ENCODE measurements at regions not wholly inside any gene's neighbourhood (a gene's known extent, or its start where the extent isn't known, plus 50 kb on each side); places are given as distances from the start of the nearest gene placed in this dataset.

- peaks cover 0 to under 1% (median 0%) of the 10 kb centered on the region in 9 donors for H3K27me3 ChIP-seq
- WGBS, 4 donors: 62 to 74% (median 70%) methylated on average over 6 of the region's 6 CpGs
- no peak overlapping the region for H3K4me3 ChIP-seq
- no peak for DNase-seq
- H3K36me3 ChIP-seq: no peaks in the 10 kb centered on the region
- intact Hi-C loops (cut with DNase I): no loop called here
- H3K27ac ChIP-seq: no peak overlapping the region
- TF ChIP-seq POLR2A (IDR thresholded peaks at IDR 0.05): no peak
- TF ChIP-seq CTCF (IDR thresholded peaks at IDR 0.05): no peak
- no peak for ATAC-seq
- no peaks in the 10 kb centered on the region for H3K4me1 ChIP-seq
- peaks cover 0 to 11% (median 0%) of the 10 kb centered on the region in 12 donors for H3K9me3 ChIP-seq
Observed at GRCh38 chr12:118827606-118828005, 153.7 kb upstream of the SRRM4 start.

GRCh38 chr12:118830296-118830695, 151.0 kb upstream of the SRRM4 start:
- H3K27ac ChIP-seq: no peak overlapping the region
- peaks cover 0 to 11% (median 0%) of the 10 kb centered on the region in 12 donors for H3K9me3 ChIP-seq
- H3K27me3 ChIP-seq: no peaks in the 10 kb centered on the region
- intact Hi-C loops (cut with DNase I): no loop called here
- no peaks in the 10 kb centered on the region for H3K4me1 ChIP-seq
- TF ChIP-seq CTCF (IDR thresholded peaks at IDR 0.05) (no peak), POLR2A (IDR thresholded peaks at IDR 0.05) (no peak)
- H3K36me3 ChIP-seq: no peaks in the 10 kb centered on the region
- ATAC-seq (no peak), DNase-seq (no peak)
- no peak overlapping the region for H3K4me3 ChIP-seq
- 87 to 100% (median 94%) methylated on average over 1 of the region's 1 CpG for WGBS, 4 donors

GRCh38 chr12:118835926-118836325, 145.4 kb upstream of the SRRM4 start:
- TF ChIP-seq CTCF (IDR thresholded peaks at IDR 0.05) (no peak), POLR2A (IDR thresholded peaks at IDR 0.05) (no peak)
- Histone ChIP-seq H3K4me1 (no peaks in the 10 kb centered on the region), H3K27ac (no peak overlapping the region), H3K4me3 (no peak overlapping the region), H3K27me3 (no peaks in the 10 kb centered on the region), H3K36me3 (no peaks in the 10 kb centered on the region), H3K9me3 (no peaks in the 10 kb centered on the region)
- ATAC-seq: no peak
- WGBS, 4 donors: 67 to 79% (median 72%) methylated on average over 1 of the region's 1 CpG
- DNase-seq: no peak
- intact Hi-C loops (cut with DNase I): no loop called here

GRCh38 chr12:118840399-118840798, 140.9 kb upstream of the SRRM4 start:
- DNase-seq (no peak), ATAC-seq (no peak)
- H3K36me3 ChIP-seq: no peaks in the 10 kb centered on the region
- H3K4me3 ChIP-seq: no peak overlapping the region
- intact Hi-C loops (cut with DNase I): no loop called here
- TF ChIP-seq CTCF (IDR thresholded peaks at IDR 0.05): no peak
- TF ChIP-seq POLR2A (IDR thresholded peaks at IDR 0.05): no peak
- H3K27me3 ChIP-seq: peaks cover 0 to 9% (median 0%) of the 10 kb centered on the region in 9 donors
- no peaks in the 10 kb centered on the region for H3K9me3 ChIP-seq
- H3K27ac ChIP-seq: no peak overlapping the region
- no peaks in the 10 kb centered on the region for H3K4me1 ChIP-seq
